OCI-LY3 (cell line): ENCODE measurements at regions not wholly inside any gene's neighbourhood (a gene's known extent, or its start where the extent isn't known, plus 50 kb on each side); places are given as distances from the start of the nearest gene placed in this dataset.

Experiments used
- H2AFZ ChIP-seq: fragments of 200-600, 300-600 bp; shearing (Covaris generic); 2 replicates; pipeline ENCODE4 v1.6.0; 2014; ENCODE audit warnings: antibody characterized with exemption, low read depth, low read length
- H3K27ac ChIP-seq: fragments of 200-600, 300-600 bp; sonication (generic); 2 replicates; pipeline ENCODE4 v1.5.1; 2014; ENCODE audit warnings: mild to moderate bottlenecking, low read length, moderate library complexity, mixed read lengths
- H3K27me3 ChIP-seq: fragments of 200-600, 300-600 bp; sonication (generic); 2 replicates; pipeline ENCODE4 v1.6.1; 2014; ENCODE audit warnings: low read depth, low read length, mixed read lengths
- H3K36me3 ChIP-seq: fragments of 200-600, 300-600 bp; sonication (generic); replicated peaks from 2 replicates; pipeline ENCODE3; 2014; ENCODE audit warnings: low read depth, low read length, mixed read lengths
- H3K4me1 ChIP-seq: fragments of 300-600, 200-600 bp; sonication (generic); 2 replicates; pipeline ENCODE4 v1.6.1; 2014; ENCODE audit warnings: low read length, mixed read lengths
- H3K4me2 ChIP-seq: fragments of 200-600, 300-600 bp; sonication (generic); 2 replicates; pipeline ENCODE4 v1.6.1; 2014; ENCODE audit warnings: low read length, mixed read lengths
- H3K4me3 ChIP-seq: fragments of 300-600, 200-600 bp; sonication (generic); 2 replicates; pipeline ENCODE4 v1.5.1; 2014; ENCODE audit warnings: antibody characterized with exemption, mild to moderate bottlenecking, low read length, moderate library complexity
- H3K79me2 ChIP-seq: fragments of 300-600, 200-600 bp; shearing (Covaris generic); 2 replicates; pipeline ENCODE4 v1.6.1; 2014; ENCODE audit warnings: mild to moderate bottlenecking, low read length, mixed read lengths
- H3K9ac ChIP-seq: fragments of 300-600, 200-600 bp; shearing (Covaris generic); 2 replicates; pipeline ENCODE4 v1.6.0; 2014; ENCODE audit warnings: mild to moderate bottlenecking, low read length, moderate library complexity
- H3K9me3 ChIP-seq: fragments of 200-600, 300-600 bp; shearing (Covaris generic); 2 replicates; pipeline ENCODE4 v1.6.1; 2014; ENCODE audit warnings: low read length, mixed read lengths; ENCODE audit not compliant: insufficient read depth
- H4K20me1 ChIP-seq: fragments of 200-600, 300-600 bp; sonication (generic); 2 replicates; pipeline ENCODE4 v1.6.1; 2016; ENCODE audit warnings: low read length, mixed read lengths; ENCODE audit not compliant: insufficient read depth
- CTCF ChIP-seq: fragments of 200-600, 300-600 bp; sonication (generic); IDR thresholded peaks from 2 replicates; pipeline ENCODE4 v1.5.1; 2014; ENCODE audit warnings: antibody characterized with exemption, low read length, low read depth
- EZH2phosphoT487 ChIP-seq: fragments of 200-600 bp; shearing (Covaris generic); IDR thresholded peaks from 2 replicates; pipeline ENCODE4 v1.6.1; 2018; ENCODE audit warnings: antibody characterized with exemption, mixed run types, low read depth

- H3K9me3 ChIP-seq: no peaks in the 10 kb centered on the region
- no peaks in the 10 kb centered on the region for H3K36me3 ChIP-seq
- no peaks in the 10 kb centered on the region for H3K4me1 ChIP-seq
- H3K4me3 ChIP-seq: no peak overlapping the region
- no peak overlapping the region for H3K27ac ChIP-seq
- no peak for TF ChIP-seq EZH2phosphoT487
- no peak for TF ChIP-seq CTCF
- H2AFZ ChIP-seq: no peak overlapping the region
- no peaks in the 10 kb centered on the region for H4K20me1 ChIP-seq
- H3K4me2 ChIP-seq: no peak overlapping the region
- no peaks in the 10 kb centered on the region for H3K79me2 ChIP-seq
- peaks cover 3% of the 10 kb centered on the region; the same call in 1 of the 2 replicates for H3K27me3 ChIP-seq
- H3K9ac ChIP-seq: no peak overlapping the region
Observed at GRCh38 chr5:56717253-56717987, 97.9 kb upstream of the MAP3K1 start.

GRCh38 chr5:56715986-56716385 is 99.4 kb upstream of the MAP3K1 start:
- TF ChIP-seq CTCF (no peak), EZH2phosphoT487 (no peak)
- Histone ChIP-seq H3K79me2 (no peaks in the 10 kb centered on the region), H3K36me3 (no peaks in the 10 kb centered on the region), H4K20me1 (no peaks in the 10 kb centered on the region), H3K27me3 (peaks cover 3% of the 10 kb centered on the region; the same call in 1 of the 2 replicates), H3K9me3 (no peaks in the 10 kb centered on the region), H2AFZ (no peak overlapping the region), H3K27ac (no peak overlapping the region), H3K4me1 (no peaks in the 10 kb centered on the region), H3K4me2 (no peak overlapping the region), H3K9ac (no peak overlapping the region), H3K4me3 (no peak overlapping the region)

- Histone ChIP-seq H3K27me3 (no peaks in the 10 kb centered on the region), H3K27ac (no peak overlapping the region), H3K4me1 (no peaks in the 10 kb centered on the region), H3K9ac (no peak overlapping the region), H4K20me1 (no peaks in the 10 kb centered on the region), H3K36me3 (no peaks in the 10 kb centered on the region), H3K4me2 (no peak overlapping the region), H2AFZ (no peak overlapping the region), H3K9me3 (no peaks in the 10 kb centered on the region), H3K79me2 (no peaks in the 10 kb centered on the region), H3K4me3 (no peak overlapping the region)
- TF ChIP-seq CTCF (no peak), EZH2phosphoT487 (no peak)
Observed at GRCh38 chr5:56712895-56713591, 102.3 kb upstream of the MAP3K1 start.

GRCh38 chr5:56710826-56711590 is 104.3 kb upstream of the MAP3K1 start:
- Histone ChIP-seq H3K4me1 (peaks cover 10% of the 10 kb centered on the region), H3K9ac (no peak overlapping the region), H3K4me2 (no peak overlapping the region), H3K79me2 (no peaks in the 10 kb centered on the region), H4K20me1 (no peaks in the 10 kb centered on the region), H3K9me3 (no peaks in the 10 kb centered on the region), H3K27ac (no peak overlapping the region), H3K27me3 (no peaks in the 10 kb centered on the region), H3K4me3 (no peak overlapping the region), H2AFZ (no peak overlapping the region), H3K36me3 (no peaks in the 10 kb centered on the region)
- TF ChIP-seq CTCF: no peak
- no peak for TF ChIP-seq EZH2phosphoT487
